Stimulated activated CD4-positive, alpha-beta T cell treated with anti-CD3 and anti-CD28 coated beads, Interleukin-2, amount 100 ng/mL, for 24 hours (primary cell): ENCODE measurements at regions not wholly inside any gene's neighbourhood (a gene's known extent, or its start where the extent isn't known, plus 50 kb on each side); places are given as distances from the start of the nearest gene placed in this dataset.

ENCODE experiments used
- DNase-seq, 2 donors: peaks; one replicate each; pipeline ENCODE4 v3.0.0-alpha.2; 2020

DNA sequence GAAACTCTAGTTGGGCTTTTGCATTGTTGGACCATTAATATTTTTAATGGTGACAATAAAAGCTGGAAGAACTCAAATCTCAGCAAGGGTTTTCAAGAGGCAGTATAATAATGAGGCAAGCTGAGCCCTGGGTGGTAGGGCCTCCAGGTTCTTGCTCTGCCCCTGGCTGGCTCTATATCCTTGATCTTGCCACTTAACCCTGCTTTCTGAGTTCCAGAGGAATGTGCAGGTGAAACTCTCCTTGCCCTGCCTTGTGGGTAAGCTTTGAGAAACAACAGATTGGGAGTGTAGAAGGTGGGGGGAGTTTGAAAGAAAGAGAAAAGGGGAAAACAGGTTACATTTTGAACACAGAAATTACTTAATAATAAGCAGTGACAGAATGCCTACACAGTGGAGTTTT lies 103.3 kb upstream of the MAP4K3 start:
- no peak for DNase-seq

DNA sequence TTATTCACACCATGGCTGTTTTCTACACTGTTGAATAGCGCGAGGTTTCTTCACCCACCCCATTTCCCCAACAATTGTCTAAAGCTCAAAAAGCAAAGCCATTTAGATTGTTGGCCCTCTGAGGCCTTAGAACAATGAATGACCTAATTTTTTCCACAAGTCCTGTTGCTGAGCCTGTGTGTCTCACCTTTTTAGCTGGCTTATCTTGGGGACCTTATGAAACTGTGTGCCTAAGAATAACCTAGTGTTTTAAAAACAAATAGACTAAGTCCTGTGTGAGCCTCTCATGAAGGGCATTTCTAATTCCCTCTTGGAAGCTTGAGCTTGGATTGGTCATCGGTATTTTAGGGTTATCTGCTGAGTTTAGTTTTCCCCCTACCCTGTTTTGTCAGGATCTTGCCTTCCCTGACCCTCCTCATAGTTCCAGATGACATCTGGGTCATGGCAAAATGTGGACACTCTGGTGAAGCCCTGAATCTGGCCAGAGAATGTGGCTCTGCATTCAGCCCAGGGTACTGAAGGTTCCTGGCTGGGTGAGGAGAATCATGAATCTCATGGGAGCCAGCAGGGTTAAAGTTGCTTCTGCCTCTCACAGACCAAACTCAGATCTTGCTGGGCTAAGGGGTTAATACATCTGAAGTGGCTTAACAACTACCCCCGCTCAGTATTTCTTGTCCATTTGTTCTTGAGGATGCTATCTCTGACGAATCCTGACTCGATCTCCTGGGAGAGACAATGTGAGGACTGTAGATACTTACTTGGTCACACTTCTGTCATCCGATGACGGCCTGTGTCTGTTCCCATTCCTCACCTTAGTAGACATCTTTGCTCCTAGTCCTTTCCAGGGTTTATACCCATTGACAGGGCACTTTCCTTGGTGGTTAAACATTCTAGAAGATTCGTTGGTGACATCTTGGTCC lies 104.2 kb upstream of the MAP4K3 start:
- DNase-seq, result no peak

DNA sequence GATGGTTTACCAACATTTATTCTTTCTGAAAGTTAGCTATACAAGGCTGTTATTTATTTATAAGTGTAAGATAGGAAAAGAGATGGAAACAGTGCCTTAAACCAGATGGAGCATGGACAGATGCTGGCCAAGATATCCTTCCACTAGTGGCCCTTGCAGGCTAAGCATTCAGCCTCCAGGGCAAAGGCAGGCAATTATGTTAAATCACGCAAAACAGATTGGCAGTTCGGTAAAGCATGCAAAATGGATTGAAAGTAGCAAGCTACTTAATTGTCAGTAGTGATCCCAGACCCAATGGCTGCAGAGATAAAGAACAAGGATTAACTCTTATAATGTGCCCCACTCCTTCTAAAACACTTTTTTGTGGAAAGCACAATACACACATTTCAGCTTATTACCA lies 105.4 kb upstream of the MAP4K3 start:
- DNase-seq, result no peak

DNA sequence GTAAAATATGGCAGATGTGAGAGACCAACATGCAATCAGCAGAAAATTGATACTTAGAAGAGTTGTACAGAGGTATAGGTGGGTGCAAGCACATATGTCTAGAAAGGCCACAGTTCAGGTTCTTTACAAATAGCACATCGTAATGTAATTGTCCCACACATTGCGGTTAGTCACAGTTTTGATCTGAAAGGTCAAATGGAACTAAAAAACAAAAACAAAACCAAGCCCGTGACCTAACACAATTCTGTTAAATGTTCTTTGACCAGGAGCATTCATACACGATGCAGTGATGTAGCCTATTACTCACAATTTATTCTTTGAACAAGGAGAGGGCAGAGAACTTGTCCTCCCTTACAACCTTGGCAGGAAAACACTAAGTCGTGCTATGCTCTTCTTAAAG lies 108.9 kb upstream of the MAP4K3 start:
- no peak for DNase-seq

DNA sequence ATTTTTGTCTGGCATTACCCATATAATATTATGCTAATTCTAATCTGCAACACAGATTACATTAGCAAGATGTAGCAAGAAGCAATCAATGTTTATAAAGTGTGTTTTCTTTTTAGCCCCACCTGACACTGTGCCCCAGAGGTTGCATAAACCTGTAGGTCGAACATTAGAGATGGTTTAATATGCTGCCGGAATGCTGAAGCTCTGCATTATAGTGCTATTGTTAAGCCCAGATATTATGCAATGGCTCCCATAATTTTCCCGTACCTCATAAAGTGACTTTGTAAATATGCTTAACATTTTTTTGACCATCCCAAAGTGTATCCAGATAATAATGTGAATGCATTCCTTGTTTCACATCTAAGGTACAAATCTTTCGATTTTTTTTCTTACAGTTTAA lies 109.3 kb upstream of the MAP4K3 start:
- DNase-seq, result no peak

DNA sequence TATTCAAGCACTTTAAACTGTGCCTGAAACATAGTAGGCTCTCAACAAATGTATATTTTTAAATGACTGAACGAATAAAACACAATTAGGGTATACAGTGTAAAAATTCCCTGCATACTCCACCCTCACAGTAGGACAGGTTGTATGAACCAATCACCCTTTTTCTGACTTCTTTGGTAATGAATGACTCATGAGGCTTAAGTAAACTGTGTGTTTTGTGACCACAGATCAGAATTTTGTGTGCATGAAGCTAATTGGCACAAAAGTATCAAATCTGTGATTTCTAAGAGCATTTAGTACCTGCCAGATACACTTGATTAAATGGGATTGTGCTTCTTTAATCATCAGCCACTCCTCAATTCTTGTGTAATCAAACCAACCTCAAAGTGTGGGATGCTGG lies 109.9 kb upstream of the MAP4K3 start:
- DNase-seq, result no peak

DNA sequence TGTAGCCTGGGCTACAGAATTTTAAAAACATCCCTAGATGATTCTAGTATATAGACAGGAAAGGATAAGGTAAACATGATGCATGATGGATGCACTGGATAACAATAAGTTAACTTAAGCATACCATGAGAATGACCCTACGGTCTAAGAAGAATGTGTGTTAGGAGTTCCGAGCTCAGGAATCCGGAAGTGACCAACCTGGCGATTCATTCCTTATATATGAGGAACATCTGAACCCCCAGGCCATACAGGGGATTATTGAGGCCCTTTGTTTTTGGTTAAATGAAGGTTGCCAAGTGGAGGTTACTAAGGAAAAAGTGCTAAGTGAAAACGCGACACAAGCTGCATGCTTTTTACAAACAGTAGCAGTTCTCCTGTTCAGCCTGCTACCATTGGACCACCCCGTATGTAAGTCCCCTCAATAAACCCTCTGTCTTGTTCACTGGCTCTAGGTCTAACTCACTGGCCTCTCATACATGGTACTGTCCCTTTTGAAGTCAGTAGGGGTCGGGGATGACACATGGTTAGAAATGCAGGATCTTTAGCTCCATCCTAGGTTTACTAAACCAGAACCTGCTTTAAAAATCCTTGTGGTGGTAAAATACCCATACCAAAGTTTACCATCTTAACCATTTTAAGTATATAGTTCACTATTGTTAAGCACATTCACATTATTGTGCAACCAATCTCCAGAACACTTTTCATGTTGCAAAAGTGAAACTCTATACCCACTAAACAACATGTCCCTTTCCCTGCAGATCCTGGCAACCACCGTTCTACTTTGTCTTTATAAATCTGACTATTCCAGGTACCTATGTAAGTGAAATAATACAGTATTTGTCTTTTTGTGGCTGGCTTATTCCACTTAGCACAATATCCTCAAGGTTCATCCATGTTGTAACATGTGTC lies 111.0 kb upstream of the MAP4K3 start:
- no peak for DNase-seq

DNA sequence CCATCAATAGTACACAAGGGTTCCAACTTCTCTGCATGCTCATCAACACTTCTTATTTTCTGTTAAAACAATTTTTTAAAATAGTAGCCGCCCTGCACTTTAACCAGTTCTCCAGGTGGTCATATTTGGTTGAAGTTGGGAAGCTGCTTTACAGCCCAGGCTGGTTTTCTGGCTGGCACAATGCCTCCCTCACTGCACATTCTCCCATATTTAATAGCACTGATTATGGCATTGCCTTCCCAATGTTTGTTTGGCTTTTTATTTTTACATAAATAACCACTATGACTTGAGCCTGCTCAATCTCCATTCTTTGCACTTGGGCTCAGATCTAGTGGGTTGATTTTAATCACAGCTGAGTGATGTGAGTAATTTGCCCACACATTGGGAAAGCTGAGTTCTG lies 111.9 kb upstream of the MAP4K3 start:
- no peak for DNase-seq

DNA sequence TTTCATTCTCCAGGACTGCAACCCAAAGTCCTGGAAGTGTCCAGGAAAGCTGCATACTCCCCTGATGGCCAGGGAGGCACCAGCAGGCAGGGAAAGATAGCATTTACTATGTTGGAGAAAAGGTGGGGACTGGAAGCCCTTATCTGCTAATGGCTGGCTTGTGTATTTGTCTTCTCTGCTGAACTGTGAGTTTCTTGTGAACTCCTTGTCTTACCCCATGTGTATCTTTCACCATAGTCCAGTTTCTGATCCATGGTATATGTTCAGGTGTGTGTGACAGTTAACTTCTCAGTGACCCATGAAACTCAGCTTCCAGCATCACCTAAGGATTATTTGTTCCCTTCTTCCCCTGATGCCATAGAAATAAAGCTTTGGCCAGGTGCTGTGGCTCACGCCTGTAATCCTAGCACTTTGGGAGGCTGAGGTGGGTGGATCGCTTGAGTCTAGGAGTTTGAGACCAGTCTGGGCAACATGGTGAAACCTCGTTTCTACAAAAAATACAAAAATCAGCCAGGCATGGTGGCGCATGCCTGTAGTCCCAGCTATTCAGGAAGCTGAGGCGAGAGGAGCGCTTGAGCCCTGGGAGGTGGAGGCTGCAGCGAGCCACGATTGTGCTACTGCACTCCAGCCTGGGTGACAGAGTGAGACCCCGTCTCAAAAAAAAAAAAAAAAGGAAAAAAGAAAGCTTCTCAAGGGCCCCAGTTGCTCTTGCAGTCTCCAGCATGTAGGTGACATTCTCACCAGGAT lies 112.8 kb upstream of the MAP4K3 start:
- DNase-seq, result no peak

DNA sequence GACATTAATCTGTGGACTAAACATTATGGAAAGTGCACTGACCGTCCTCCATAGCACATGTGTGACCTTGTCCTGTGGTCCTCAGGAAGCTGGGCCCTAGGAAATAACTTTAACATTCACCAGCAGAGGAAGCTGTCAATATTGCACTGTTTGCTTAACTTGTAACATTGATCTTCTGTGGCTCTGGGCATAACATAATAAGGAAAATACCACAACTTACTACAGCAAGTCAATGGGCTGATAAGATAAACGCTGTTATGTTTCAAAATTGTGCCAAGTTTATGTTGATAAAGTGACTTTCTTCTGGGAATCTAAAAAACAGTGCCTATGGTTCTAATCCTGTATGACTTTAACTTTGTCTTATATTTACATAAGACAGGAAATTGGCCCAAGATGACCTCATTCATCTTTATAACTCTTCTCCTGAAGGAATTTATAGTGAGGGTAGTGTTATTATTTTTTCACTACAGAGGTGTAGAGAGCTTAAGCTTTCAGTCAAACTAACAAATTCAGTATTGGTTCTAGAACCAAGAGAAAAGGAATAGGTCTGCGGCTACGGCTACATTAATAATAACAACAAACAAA lies 113.7 kb upstream of the MAP4K3 start:
- DNase-seq, result no peak

DNA sequence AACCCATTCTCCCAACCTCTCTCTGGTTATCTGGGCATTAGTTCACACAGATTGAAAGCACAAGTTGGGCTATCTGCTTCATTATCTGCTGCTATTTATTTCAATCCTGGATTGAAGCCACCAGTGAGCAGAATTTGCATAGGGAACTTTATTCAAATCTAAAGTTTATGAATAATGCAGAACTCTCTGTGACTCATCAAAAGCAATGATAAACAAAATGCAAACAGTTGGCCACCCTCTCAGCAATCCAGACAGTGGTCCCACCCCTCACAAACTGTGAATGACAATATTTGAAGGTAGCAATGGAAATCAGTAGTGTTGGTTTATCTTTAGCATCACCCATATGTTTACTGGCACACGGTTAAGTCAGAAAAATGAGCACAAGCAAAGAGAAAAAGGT lies 106.8 kb upstream of the TMEM178A start:
- DNase-seq, result no peak

DNA sequence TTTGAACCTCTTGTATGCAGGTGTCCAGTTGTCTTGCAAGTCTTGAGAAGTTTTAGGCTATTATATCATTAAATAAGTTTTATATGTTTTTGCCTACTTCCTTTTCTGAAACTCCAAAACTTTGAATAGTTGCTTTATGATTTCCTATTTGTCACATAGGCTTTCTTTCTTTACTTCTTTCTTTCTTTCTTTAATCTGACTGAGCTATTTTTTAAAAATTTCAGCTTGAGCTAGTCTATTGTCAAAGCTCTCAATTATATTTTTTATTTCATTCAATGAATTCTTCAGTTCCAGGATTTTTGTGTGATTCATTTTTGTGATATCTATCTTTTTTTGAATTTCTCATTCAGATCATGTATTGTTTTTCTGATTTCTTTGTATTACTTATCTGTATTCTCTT lies 102.1 kb upstream of the TMEM178A start:
- DNase-seq, result no peak

DNA sequence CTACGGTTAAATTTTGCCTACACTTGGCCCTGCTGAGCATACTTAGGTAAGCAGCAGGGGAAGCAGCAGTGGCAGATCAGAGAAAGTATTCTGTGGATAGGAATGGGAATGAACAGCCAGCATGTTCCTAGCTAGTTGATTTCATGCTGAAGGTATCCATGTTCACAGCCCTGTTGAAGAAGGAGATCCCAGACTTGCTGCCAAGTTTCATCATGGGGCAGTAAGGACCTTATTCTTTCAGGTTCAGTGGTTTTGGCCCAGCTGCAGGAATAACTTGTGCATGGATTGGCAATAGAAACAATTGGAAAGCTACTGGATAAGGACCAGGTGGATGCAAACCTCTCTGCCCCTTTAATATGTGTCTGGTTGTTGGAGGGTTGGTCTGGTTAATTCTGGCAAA lies 98.2 kb upstream of the TMEM178A start:
- DNase-seq, result no peak

DNA sequence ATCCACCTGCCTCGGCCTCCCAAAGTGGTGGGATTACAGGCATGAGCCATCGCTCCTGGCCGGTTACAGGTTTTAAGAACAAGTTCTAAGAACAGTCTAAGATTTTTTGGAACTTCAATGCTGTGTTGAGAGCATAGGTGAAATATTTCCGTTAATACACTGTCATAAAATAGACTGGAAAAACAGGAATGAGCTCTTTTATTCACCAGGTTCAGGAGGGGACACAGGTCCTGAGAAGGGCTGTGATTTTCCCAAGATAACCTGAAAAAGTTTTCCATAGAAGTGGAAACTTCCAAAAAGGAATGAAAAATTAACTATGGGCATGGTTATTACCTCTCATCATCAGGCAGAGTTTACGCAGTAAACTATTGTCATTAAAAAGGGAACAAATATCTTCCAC lies 97.6 kb upstream of the TMEM178A start:
- DNase-seq, result no peak

DNA sequence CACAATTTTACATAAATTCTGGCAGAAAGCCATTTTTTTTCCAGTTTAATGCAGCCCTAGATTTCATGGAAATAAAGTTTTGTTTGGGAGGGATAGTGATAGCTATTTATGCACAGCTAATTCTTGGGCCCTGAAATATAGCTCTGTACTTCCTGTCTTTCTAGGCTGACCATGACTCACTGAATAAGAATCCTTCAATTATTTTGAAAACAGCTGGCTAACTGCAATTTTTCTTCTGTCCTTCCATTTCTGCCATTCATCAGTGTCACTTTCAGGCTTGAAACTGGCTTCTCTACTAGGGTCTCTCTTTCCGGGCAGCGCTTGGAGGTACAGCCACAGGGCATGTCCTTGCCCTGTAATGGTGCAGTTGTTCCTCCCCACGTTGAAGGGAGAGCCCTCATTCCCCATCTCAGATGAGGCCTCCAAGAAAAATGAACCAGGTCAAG lies 97.1 kb upstream of the TMEM178A start:
- DNase-seq, result no peak

DNA sequence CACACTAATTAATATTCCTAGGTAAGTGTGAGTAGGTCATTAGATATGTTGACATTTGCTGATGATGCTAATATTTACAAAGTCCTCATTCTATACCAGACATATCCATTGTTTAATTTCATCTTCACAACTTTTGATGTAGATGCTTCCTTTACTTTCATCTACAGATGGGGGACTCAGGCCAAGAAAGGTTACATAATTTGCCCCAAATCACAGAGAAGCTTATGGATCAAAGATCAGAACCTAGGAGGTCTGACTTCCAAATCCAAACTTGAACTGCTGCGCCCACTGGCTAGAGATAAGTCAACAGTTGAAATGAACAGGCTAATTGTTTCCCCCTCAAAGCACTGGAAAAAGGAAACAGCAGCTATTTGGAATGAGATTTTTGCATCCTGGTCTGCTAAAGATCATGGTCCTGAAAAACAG lies 95.6 kb upstream of the TMEM178A start:
- no peak for DNase-seq

DNA sequence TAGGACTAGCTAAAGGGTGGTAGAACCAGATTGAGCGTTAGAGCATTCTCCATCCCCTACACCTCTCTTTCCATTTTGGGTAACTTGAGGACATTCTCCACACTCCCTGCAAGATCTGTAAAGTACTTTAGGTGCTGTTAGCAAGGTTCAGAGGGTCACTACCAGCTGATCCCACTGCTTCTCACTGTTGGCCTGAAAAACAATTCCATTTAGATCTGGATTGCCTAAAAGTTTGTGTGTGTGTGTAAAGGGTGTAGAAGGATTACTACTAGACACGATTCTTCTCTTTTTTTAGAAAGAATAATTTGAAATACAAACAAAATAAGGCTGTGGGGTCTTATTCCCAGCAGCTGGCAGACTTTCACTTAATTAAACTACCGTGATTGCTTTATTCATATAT lies 95.1 kb upstream of the TMEM178A start:
- no peak for DNase-seq

DNA sequence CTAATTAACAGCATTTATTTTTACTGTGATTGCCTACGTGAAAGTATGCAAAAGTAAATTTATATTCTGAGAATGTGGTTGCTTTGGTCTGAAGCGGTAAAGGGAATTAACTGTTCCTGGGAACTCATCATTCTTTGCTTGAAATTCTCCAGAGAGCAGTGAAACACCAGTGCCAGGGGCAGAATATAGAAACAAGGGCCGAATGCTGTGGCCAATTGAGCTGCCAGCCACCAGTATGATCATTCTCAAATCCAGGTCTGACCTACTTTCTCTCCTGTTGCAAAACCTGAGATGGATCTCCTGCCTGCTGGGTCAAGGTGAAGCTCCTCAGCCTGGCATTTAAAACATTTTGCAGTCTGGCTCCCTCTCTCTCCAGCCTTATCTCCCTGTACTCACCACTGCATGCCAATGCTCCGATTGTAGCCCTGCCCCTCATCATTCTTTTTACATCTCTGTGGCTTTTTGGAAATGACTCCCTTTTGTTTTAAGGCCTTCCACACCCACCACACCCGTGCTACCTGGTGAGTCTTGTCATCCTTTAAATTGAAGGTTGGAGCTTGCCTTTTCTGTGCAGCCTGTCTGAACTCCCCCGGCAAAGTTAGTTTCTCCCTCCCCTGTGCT lies 94.5 kb upstream of the TMEM178A start:
- DNase-seq, result no peak

DNA sequence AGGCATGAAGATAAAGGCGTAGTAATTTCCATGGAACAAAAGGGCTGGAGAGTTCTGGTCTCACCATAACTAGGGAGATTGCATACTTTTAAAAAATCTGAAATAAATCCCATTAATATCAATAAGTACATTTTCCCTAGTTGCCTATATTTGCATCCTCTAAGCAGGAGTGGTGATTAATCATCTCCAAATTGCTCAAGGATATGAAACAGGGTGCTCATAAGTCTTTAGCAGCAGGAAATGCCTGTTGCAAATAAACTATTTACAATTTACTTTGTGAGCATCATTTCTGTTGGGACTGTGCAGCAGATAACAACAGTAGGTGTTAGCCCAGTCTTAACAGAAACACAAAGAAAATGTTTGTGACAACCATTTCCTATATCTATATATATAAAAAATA lies 92.4 kb upstream of the TMEM178A start:
- no peak for DNase-seq

DNA sequence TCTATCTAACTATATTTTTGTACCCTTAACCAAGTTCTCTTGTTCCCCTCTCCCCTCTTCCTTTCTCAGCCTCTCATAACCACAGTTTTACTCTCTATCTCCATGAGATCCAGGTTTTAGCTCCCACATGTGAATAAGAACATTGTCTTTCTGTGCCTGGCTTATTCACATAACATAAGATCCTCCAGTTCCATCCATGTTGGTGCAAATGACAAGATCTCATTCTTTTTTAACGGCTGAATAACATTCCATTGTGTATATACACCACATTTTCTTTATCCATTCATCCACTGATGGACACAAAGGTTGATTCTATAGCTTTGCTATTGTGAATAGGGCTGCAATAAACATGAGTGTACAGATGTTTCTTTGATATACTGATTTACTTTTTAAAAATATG lies 83.9 kb upstream of the TMEM178A start:
- no peak for DNase-seq

DNA sequence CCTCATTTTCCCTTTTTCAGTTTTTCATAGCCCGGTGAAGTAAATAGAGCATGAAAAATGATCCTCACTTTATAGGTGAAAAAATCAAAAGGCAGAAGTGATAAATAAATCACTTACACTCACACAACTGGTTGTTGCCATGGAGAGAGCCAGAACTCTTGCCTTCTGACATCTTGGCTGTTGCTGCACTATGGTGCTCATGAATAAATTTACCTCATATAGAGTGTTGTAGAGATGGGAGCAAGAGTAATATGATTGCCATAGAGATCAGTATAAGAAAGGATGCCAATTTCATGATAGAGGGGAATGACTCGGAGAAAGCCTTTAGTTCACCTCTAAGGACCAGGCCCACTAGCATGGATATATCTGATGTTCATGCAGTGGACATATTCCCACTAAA lies 82.5 kb upstream of the TMEM178A start:
- no peak for DNase-seq

DNA sequence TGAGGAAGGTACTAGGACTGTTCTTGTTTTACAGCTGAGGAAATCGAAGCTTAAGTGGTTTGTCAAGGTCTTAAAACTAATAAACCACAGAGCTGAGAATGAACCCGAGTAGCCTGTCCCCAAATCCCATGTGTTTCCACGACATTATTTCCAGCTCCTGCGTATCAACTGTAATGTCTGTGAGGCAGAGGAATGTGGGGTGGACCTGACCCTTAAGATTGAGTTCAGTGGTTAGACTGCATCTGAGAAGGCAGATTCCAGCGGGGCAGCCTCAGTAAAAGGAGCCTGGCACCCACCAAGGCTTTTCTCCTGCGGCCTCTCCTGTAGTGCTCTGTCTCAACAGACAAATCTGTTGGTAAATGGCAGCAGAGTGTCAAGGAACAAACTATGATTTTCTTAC lies 81.9 kb upstream of the TMEM178A start:
- no peak for DNase-seq
